ENCODE measurements at regions not wholly inside any gene's neighbourhood (a gene's known extent, or its start where the extent isn't known, plus 50 kb on each side); places are given as distances from the start of the nearest gene placed in this dataset.

GRCh38 chr1:98104289-98104688 lies 183.5 kb upstream of the DPYD start:
- peak; percentile 60 for FAIRE-seq

GRCh38 chr1:98103617-98104285 lies 182.9 kb upstream of the DPYD start:
- no peak for FAIRE-seq

- no peak for FAIRE-seq
Measured at GRCh38 chr1:98102345-98103030, 181.7 kb upstream of the DPYD start.

GRCh38 chr1:98101364-98101763 lies 180.5 kb upstream of the DPYD start:
- no peak for FAIRE-seq

- FAIRE-seq = peak; percentile 83
Measured at GRCh38 chr1:98099501-98099900, 178.7 kb upstream of the DPYD start.

- FAIRE-seq = no peak
Measured at GRCh38 chr1:98098473-98098872, 177.6 kb upstream of the DPYD start.

GRCh38 chr1:98090351-98090750 lies 169.5 kb upstream of the DPYD start:
- no peak for FAIRE-seq

GRCh38 chr1:98088381-98088780 lies 167.5 kb upstream of the DPYD start:
- FAIRE-seq = no peak

- FAIRE-seq = no peak
Measured at GRCh38 chr1:98086796-98087441, 166.1 kb upstream of the DPYD start.

GRCh38 chr1:98086156-98086555 lies 165.3 kb upstream of the DPYD start:
- FAIRE-seq = no peak

- no peak for FAIRE-seq
Measured at GRCh38 chr1:98084188-98084587, 163.4 kb upstream of the DPYD start.

GRCh38 chr1:98081944-98082343 lies 161.1 kb upstream of the DPYD start:
- FAIRE-seq = peak; percentile 39

GRCh38 chr1:98078596-98078995 lies 157.8 kb upstream of the DPYD start:
- FAIRE-seq = no peak

- FAIRE-seq = no peak
Measured at GRCh38 chr1:98077691-98078090, 156.9 kb upstream of the DPYD start.

GRCh38 chr1:98075626-98076025 lies 154.8 kb upstream of the DPYD start:
- no peak for FAIRE-seq

- FAIRE-seq = no peak
Measured at GRCh38 chr1:98073823-98074222, 153.0 kb upstream of the DPYD start.

GRCh38 chr1:98073106-98073505 lies 152.3 kb upstream of the DPYD start:
- no peak for FAIRE-seq

GRCh38 chr1:98072047-98072446 lies 151.2 kb upstream of the DPYD start:
- no peak for FAIRE-seq

GRCh38 chr1:98068016-98068415 lies 147.2 kb upstream of the DPYD start:
- no peak for FAIRE-seq

GRCh38 chr1:98066911-98067310 lies 146.1 kb upstream of the DPYD start:
- no peak for FAIRE-seq

GRCh38 chr1:98059620-98060019 lies 138.8 kb upstream of the DPYD start:
- no peak for FAIRE-seq

GRCh38 chr1:98058676-98059075 lies 137.8 kb upstream of the DPYD start:
- FAIRE-seq = no peak

GRCh38 chr1:98057236-98057910 lies 136.5 kb upstream of the DPYD start:
- no peak for FAIRE-seq

- no peak for FAIRE-seq
Measured at GRCh38 chr1:98056781-98057180, 135.9 kb upstream of the DPYD start.
